HG03469 (cell line): ENCODE measurements at regions not wholly inside any gene's neighbourhood (a gene's known extent, or its start where the extent isn't known, plus 50 kb on each side); places are given as distances from the start of the nearest gene placed in this dataset.

Experiments used
- ATAC-seq: cut with Tn5 transposase; IDR thresholded peaks from one replicate; pipeline ENCODE4 v1.9.1; 2021; ENCODE audit warnings: mild to moderate bottlenecking, moderate library complexity, moderate number of reproducible peaks; ENCODE audit not compliant: unreplicated experiment

DNA sequence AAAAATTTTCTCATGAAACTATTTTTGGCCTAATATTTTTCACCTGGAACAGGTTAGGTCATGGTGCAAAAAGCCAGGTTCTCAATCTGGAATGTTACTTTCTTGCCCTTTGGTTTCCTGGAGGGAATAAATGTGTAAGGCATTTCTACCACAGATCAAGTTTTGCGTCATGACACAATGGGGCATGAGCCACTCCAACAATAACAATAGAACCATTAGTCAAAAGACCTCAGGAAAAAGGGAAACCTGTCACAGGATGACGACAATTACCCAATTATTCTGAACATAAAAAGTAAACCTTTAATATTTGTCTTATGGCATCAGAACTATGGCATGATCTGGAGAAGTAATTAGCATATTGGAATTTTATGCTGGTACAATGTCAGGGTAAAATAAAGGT lies 88.2 kb upstream of the HNRNPA3 start:
- ATAC-seq = no peak

DNA sequence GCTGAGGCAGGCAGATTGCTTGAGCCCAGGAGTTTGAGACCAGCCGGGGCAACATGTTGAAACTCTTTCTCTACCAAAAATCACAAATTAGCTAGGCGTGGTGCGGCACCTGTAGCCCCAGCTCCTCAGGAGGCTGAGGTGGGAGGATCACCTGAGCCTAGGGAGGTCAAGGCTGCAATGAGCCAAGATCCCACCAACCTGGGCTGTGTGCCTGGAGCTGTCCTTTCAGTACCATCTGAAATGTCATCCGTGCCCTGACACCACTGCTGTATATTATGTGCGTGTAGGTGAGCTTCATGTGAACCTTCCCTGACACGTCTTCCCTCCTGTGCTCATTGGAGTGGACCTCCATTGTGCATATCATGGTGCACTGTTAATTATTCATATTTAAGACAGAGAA lies 84.8 kb upstream of the HNRNPA3 start:
- ATAC-seq = no peak

DNA sequence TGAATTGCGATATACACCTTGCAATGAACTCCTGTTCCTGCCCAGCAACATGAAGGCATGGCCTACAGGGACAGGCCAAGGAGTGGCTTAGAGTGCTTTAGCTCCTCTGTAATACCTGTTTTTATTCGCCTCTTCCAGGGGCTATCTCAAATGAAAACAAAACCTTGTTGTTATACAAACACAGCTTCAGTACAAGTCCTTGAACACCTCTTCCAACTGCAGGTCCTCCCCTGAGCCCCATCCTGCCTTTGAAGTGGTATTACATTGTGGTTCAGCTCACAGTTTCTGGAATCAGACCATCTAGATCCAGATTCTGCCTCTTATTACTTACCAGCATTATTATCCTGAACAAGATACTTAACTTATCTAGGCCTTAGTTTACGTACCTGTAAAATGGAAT lies 83.0 kb upstream of the HNRNPA3 start:
- ATAC-seq = no peak

DNA sequence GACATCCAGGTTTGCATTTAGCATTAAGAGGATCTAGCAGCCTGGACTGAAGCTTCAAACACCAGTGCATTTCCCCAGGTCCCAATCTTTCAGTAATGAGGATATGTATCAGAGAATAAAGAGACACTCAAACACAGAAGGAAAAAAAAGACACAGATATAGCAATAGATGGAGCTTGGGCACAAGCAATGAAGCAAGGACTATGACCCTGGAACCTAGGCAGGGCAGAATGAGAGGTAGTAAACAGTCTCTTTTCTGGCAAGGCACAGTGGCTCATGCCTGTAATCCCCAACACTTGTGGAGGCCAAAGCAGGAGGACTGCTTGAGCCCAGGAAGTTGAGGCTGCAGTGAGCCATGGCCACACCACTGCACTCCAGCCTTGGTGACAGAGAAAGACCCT lies 80.7 kb upstream of the HNRNPA3 start:
- ATAC-seq = no peak

DNA sequence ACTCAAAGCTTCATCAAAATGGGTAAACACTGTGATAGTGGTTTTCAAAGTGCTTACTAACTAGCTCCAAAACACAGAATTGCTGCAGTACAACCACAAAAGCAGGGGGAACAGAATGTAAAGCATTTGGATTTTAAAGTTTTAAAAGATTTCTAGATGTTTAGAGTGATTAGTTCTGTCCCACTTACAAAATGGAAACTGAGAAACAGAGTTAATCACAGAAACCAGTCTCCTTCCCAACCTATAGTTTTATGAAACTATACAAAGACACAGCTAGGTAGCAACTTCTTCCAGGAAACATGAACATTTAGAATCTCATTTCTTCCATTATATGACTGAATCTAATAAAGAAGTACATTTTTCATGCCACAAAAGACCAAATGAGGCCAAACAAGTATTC lies 73.8 kb upstream of the HNRNPA3 start:
- no peak for ATAC-seq

DNA sequence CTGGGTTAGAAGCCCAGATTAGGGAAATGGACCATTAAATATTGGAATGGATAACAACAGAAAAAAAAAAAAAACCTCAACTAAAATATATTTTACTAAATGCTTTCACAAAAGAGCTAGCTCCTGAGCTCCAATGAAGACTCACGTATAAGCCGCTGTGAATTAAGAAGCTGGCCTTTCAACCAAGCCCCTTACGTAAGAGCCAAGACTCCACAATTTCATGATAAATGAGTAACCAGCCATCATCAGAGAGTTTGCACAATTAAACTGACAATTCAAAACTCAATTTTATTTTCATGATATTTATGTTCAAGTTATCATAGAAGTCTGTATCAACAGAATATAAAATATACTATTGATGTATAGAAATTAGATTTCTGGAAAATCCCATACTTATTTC lies 70.7 kb upstream of the HNRNPA3 start:
- no peak for ATAC-seq

DNA sequence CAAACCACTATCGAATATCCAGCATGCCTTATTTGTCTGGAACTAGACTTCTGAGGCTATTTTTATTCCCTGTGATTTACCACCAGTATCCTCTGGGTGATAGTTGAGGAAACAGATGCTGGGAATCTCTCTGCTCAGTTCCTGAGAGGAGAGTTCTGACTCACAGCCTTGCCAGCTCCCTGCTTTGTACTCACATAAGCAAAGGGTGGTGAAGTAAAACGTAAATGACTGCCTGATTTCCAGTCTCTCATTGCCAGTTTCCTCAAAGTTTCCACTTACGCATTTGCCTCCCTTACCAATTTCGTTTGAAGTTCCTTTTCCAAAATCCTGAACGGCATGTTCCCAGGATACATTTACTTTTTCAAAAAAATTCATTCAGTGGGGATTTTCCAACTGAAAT lies 69.2 kb upstream of the HNRNPA3 start:
- no peak for ATAC-seq

DNA sequence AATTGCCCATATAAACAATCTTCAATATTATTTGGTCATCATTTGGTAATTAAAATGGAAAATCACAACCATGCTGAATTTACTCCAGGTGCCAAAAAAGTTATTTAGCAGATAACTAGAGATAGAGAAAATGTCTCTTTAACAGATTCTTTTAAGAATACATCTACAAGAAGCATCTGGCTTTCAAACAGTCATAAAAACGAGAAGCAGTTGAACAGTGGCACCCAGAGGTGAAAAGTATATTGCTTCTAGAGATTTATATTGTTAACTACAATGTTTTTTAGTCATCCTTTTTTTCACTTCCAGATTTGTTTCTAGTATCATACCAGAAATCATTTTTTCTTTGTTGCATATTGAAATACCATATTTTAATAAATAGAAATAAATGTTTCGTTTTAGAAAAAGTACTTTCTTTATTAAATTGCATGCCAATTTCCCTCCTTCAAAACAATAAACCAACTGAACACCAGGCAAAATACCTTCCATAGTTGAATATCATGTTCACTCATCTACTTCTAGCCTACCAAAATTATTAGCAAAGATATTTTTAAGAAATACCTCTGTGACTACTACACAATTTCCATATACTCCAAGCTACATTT lies 65.4 kb upstream of the HNRNPA3 start:
- peak; percentile 58 for ATAC-seq

DNA sequence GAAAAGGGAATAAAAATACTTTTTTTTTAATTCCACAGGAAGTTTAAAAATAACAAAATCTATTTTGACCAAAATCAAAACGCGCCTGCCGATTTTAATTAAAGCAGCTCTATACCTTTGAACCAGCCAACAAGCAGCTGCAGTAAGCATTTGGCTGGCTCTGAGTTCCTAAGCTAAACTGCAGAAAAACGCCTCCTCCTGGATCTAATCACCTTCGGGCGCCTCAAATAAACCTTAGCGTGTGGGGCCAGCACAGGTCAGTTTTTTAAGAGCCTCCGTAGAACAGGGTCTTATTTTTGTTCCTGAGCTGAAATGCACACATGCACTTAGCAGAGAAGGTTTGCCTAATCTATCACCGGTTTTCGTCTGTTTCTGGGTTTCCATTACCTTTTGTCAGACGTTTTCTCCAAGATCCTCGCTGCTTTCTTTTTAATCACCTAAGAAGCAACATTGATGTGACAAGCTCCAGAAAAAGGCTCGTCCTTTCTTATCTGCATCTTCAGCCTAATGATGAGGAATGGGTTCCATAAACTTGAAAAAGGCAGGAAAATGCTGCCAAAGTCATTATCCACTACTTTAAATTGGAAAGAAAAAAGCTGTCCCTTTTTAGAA lies 64.7 kb upstream of the HNRNPA3 start:
- ATAC-seq = no peak

DNA sequence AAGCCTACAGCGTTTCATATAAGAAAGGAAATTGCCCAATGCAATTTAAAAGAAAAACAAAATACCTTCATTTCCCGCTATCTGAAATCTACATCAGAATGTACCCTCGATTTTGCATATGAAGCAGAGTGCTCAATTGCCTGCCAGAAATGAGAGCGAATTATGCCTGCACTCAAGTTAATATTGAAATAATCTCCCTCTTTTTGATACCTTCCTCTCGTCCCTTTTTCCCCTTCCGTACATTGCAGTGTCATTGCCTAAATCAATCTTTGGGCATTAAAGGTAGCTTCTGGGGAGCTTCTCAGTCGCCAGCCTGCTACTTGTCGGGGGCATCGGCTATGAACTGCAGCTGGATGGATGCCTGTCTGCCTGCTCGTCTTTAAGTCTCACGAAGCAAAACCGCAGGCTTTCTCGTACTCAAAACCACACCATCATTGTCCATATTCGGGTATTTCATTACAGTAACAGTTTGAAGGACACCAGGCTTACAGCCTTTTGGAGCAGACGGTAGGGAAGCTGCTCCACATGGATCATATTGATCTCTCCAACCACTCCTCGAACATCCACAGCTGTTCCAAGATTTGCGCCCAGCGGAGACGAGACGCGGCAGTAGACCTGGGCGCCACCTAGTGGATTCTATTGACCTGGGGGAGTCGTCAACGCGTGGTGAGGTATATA lies 64.0 kb upstream of the HNRNPA3 start:
- peak; percentile 58 for ATAC-seq

DNA sequence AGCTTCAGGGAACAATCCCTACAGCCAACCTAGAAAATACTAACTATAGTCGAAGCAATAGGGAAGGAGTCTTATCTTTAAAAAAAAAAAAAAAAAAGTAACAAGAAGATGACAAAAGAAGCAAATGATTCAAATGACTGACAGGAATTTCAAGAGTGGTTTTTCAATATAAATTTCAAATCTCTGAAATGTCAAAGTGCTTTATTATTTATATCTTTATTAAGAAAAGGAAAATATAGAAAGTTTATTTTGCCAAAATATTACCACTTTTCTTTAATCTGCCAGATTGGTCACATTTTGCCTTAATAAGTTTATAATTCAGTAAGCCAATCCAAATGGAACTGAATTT lies 63.5 kb upstream of the HNRNPA3 start:
- no peak for ATAC-seq

DNA sequence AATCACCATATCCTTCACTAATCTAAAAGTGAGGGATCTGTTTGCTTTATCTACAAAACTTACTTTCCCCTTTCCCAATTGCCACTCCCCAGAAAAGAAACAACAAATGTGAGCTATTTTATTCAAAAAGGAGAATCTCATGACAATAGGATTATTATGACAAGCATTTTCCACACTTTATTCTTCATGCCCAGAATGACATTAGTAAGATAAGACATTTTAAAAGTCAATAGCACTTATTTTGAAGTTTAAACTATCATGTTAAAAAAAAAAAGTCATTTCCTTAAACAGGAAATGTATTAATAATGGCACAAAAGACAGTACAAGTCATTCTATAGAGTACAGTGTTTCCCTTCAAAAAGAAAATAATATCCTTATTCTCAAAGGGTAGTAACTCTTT lies 58.8 kb upstream of the HNRNPA3 start:
- no peak for ATAC-seq

DNA sequence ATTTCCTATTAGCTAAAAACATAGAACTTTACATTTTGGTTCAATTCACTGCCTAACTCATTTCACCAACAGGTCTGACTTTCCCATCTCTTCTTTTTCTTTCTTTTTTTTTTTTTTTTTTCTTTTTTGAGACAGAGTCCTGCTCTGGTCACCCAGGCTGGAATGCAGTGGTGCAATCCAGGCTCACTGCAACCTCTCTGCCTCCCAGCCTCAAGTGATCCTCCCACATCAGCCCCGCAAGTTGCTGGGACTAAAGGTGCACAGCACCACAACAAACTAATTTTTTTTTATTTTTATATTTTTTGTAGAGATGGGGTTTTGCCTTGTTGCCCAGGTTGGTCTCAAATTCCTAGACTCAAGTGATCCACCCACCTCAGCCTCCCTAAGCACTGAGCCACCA lies 57.8 kb upstream of the HNRNPA3 start:
- ATAC-seq = no peak

DNA sequence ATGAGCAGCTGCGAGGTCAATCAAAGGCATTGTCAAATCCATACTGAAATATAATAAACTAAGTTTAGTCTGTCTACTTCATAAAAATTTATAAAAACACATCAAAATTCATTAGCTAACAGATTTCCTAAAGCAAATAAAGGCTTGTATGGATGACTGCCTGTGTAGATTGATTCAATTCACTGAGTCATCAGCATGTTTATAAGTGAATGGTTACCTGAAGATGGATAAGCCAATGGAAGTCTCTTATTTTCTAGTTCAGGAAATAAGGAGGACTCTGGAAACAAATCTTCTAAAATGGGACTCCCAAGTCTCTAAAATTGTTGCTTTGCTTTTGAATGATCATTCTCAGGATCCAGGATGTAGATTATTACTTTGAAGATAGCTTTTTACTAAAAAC lies 57.0 kb upstream of the HNRNPA3 start:
- ATAC-seq = no peak

DNA sequence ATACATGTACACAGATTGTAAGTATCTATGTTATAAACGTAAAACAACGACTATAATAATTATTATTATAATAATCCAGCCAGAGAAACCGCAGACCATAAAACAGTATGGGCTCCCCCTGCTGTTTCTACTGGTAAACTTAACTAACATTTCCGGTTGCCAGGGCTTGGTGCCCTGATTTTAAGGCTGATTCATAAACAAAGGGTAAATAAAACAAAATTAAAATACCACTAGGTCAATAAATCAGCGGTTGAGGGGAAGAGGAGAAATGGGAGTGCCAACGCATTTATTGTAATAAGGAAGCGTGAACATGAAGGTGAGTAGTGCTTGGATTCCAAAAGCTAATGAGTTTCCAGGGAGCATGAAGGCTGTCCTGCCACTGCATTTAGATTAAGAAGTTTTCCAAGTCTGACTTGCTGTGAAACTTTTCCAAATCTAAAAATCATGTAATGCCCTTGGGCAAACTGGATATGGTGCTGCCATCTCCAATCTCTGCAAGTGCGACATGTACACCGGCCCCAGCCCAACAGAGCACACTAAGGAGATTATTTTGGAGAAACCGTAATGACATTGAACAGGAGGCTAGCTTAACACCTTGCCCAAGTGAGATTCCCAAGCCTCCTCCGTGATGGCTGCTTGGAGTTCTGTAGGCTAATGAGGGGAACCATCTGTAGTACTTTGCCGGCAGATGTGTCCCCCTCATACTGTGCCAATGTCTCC lies 50.7 kb upstream of the HNRNPA3 start:
- ATAC-seq = no peak
